HG03139 (cell line): ENCODE measurements at regions not wholly inside any gene's neighbourhood (a gene's known extent, or its start where the extent isn't known, plus 50 kb on each side); places are given as distances from the start of the nearest gene placed in this dataset.

ENCODE experiments used
- ATAC-seq: cut with Tn5 transposase; IDR thresholded peaks from one replicate; pipeline ENCODE4 v1.9.1; 2021; ENCODE audit not compliant: unreplicated experiment

GRCh38 chr12:65622056-65622455 is 202.2 kb upstream of the HMGA2 start:
- ATAC-seq: no peak

GRCh38 chr12:65623507-65623906 is 200.8 kb upstream of the HMGA2 start:
- ATAC-seq: no peak

GRCh38 chr12:65624554-65625086 is 199.7 kb upstream of the HMGA2 start:
- ATAC-seq: no peak

- ATAC-seq: no peak
Measured at GRCh38 chr12:65628061-65628460, 196.2 kb upstream of the HMGA2 start.

GRCh38 chr12:65630555-65630954 is 193.7 kb upstream of the HMGA2 start:
- ATAC-seq: no peak

- no peak for ATAC-seq
Measured at GRCh38 chr12:65631621-65632111, 192.6 kb upstream of the HMGA2 start.

- no peak for ATAC-seq
Measured at GRCh38 chr12:65632131-65632855, 192.0 kb upstream of the HMGA2 start.

- no peak for ATAC-seq
Measured at GRCh38 chr12:65634061-65634460, 190.2 kb upstream of the HMGA2 start.

GRCh38 chr12:65634626-65635331 is 189.5 kb upstream of the HMGA2 start:
- ATAC-seq: no peak

GRCh38 chr12:65636436-65636835 is 187.8 kb upstream of the HMGA2 start:
- no peak for ATAC-seq

GRCh38 chr12:65637150-65637549 is 187.1 kb upstream of the HMGA2 start:
- ATAC-seq: no peak

GRCh38 chr12:65637774-65638173 is 186.5 kb upstream of the HMGA2 start:
- ATAC-seq: no peak

- ATAC-seq: no peak
Measured at GRCh38 chr12:65638324-65638723, 186.0 kb upstream of the HMGA2 start.

GRCh38 chr12:65640489-65640901 is 183.8 kb upstream of the HMGA2 start:
- no peak for ATAC-seq

GRCh38 chr12:65642061-65642661 is 182.1 kb upstream of the HMGA2 start:
- no peak for ATAC-seq

GRCh38 chr12:65643171-65643570 is 181.1 kb upstream of the HMGA2 start:
- ATAC-seq: no peak

GRCh38 chr12:65643595-65644386 is 180.5 kb upstream of the HMGA2 start:
- no peak for ATAC-seq

GRCh38 chr12:65646127-65646643 is 178.1 kb upstream of the HMGA2 start:
- no peak for ATAC-seq

- ATAC-seq: no peak
Measured at GRCh38 chr12:65647074-65647473, 177.2 kb upstream of the HMGA2 start.

- no peak for ATAC-seq
Measured at GRCh38 chr12:65648461-65648860, 175.8 kb upstream of the HMGA2 start.

- no peak for ATAC-seq
Measured at GRCh38 chr12:65649126-65649525, 175.2 kb upstream of the HMGA2 start.
